ENCODE measurements at regions not wholly inside any gene's neighbourhood (a gene's known extent, or its start where the extent isn't known, plus 50 kb on each side); places are given as distances from the start of the nearest gene placed in this dataset.

DNA sequence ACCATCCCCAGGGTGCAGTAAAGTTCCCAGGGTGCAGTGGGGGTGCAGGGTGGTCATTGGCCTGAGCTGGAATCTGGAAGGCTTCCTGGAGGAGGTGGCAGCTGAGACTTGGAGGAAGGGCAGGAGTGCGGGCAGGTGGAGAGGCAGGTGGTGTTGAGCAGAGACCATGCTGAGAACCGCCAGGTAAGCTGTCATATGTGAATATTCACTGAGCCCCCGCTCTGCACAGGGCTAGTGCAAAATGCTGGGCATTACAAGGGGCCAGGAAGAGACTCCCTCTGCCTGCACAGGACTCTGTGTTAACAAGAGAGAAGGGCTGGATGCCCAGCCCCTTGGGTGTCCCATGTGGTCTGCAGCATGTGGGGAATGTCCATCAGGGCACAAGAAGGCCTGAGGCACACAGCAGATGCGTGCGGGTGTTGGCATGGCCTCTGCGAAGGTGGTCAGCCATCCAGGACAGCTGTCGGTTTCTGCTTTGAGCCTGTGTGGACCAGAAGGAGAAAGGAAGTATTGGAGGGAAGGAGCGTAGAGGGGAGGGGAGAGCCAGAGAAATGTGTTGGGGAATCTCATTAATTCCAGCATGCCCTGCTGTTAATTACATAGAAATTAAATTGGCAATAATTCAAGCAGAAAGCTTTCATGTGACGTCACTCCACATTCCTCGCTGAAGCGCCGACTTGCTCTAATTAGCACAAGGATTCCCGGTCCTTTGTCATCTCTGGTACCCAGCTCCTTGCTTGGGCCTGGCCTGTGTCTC lies 62.8 kb upstream of the OTOS start:
- no peaks in the 10 kb centered on the region for H3K36me3 ChIP-seq
- DNase-seq: no peak
- TF ChIP-seq, protein P1, sequence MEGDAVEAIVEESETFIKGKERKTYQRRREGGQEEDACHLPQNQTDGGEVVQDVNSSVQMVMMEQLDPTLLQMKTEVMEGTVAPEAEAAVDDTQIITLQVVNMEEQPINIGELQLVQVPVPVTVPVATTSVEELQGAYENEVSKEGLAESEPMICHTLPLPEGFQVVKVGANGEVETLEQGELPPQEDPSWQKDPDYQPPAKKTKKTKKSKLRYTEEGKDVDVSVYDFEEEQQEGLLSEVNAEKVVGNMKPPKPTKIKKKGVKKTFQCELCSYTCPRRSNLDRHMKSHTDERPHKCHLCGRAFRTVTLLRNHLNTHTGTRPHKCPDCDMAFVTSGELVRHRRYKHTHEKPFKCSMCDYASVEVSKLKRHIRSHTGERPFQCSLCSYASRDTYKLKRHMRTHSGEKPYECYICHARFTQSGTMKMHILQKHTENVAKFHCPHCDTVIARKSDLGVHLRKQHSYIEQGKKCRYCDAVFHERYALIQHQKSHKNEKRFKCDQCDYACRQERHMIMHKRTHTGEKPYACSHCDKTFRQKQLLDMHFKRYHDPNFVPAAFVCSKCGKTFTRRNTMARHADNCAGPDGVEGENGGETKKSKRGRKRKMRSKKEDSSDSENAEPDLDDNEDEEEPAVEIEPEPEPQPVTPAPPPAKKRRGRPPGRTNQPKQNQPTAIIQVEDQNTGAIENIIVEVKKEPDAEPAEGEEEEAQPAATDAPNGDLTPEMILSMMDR (IDR thresholded peaks at IDR 0.05; ENCODE audit: low read depth, low read length): no peak
- H3K4me3 ChIP-seq (ENCODE audit: low read depth, low read length): no peak overlapping the region
- no peak overlapping the region for H3K27ac ChIP-seq
- H3K9me3 ChIP-seq (ENCODE audit: severe bottlenecking): no peaks in the 10 kb centered on the region
- H3K27me3 ChIP-seq (ENCODE audit: insufficient read depth, low read depth, severe bottlenecking): no peaks in the 10 kb centered on the region

DNA sequence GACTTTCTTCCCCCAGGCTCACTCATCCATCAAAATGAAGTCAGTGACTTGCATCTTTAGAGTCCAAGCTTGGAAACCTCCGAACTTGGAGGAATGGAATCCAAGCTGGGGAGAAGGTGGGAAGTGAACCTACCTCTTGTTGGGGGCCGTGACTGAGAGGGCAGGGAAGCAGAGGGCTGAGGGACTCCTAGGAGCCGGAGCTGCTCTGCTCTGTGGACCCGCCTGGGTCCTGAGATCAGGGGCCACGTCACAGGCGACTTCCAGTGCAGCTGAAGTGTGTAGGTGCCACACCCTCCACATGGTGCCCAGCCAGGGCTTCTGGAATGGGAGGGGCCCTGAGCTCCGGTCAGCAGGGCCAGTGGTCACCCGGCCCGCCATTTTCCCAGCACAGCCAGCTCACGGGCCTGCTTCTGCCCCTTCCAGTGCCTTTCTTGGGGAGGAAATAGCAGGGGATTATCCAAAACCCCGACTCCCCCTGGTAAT lies 63.4 kb upstream of the OTOS start:
- H3K9me3 ChIP-seq (ENCODE audit: severe bottlenecking): no peaks in the 10 kb centered on the region
- H3K4me3 ChIP-seq (ENCODE audit: low read depth, low read length): no peak overlapping the region
- TF ChIP-seq, protein P1 (IDR thresholded peaks at IDR 0.05; ENCODE audit: low read depth, low read length): no peak
- no peaks in the 10 kb centered on the region for H3K36me3 ChIP-seq
- no peaks in the 10 kb centered on the region for H3K27me3 ChIP-seq (ENCODE audit: insufficient read depth, low read depth, severe bottlenecking)
- no peak for DNase-seq
- no peak overlapping the region for H3K27ac ChIP-seq

DNA sequence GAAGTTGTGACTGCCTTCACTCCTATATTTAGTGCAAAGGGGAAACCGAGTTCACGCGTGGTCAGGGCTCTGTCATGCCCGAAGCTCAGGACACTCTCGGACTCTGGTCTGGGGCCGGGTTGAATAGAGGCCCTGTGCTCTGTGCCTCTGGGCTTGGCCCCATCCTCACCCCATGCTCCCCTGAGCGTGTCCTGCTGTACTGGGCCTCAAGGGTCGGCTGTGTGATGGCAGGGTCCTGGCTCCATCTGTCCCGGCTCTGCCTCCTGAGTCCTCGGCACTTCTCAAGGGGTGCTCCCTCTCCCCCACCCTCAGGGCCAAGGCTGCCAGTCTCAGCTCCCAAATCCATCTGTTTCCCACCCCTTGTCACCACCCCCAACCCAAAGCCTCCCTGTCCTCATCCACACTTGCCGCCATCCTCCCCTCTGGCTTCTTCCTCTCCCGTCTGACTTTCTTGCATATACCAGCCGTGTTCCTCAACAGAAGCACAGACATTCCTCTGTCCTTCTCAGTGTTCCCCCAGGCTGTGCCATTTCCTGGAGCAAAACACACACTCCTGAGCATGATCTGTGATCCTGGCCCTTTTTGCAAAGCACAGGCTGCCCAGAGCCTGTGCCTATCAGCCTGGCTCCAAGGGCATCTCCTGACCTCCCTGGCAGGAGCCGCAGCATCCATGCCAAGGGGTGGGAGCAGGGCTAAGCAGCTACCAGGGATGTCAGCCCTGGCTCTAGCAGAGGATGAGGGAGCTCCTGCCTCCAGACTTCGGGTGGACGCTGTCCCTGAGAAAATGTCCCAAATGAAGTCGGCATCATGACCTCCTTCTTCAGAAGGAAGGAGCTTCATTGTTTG lies 64.2 kb upstream of the OTOS start:
- Histone ChIP-seq H3K27me3 (ENCODE audit: insufficient read depth, low read depth, severe bottlenecking) (no peaks in the 10 kb centered on the region), H3K4me3 (ENCODE audit: low read depth, low read length) (no peak overlapping the region), H3K27ac (no peak overlapping the region), H3K36me3 (no peaks in the 10 kb centered on the region), H3K9me3 (ENCODE audit: severe bottlenecking) (no peaks in the 10 kb centered on the region)
- DNase-seq: no peak
- TF ChIP-seq, protein P1 (IDR thresholded peaks at IDR 0.05; ENCODE audit: low read depth, low read length): no peak

DNA sequence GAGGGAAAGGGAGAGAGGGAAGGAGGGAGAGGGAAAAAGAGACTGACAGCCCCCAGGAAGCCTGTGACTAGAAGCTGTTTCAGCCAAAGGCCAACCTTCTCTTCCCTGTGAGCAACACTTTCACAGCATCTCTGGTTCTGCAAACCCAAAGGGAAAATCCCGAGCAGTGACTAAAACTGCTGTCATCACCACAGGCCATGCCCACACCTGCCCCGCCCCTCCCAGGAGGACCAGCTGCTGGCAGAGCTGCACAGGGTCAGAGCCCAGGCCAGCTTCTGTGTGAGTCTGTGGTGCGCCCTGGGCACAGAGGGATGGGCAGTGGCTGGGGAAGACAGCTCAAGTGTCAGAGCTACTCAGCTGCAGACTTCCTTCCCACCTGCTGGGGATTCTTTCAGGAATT lies 64.9 kb upstream of the OTOS start:
- Histone ChIP-seq H3K36me3 (no peaks in the 10 kb centered on the region), H3K9me3 (ENCODE audit: severe bottlenecking) (no peaks in the 10 kb centered on the region), H3K27ac (no peak overlapping the region), H3K4me3 (ENCODE audit: low read depth, low read length) (no peak overlapping the region), H3K27me3 (ENCODE audit: insufficient read depth, low read depth, severe bottlenecking) (no peaks in the 10 kb centered on the region)
- TF ChIP-seq, protein P1 (IDR thresholded peaks at IDR 0.05; ENCODE audit: low read depth, low read length): no peak
- DNase-seq: no peak

DNA sequence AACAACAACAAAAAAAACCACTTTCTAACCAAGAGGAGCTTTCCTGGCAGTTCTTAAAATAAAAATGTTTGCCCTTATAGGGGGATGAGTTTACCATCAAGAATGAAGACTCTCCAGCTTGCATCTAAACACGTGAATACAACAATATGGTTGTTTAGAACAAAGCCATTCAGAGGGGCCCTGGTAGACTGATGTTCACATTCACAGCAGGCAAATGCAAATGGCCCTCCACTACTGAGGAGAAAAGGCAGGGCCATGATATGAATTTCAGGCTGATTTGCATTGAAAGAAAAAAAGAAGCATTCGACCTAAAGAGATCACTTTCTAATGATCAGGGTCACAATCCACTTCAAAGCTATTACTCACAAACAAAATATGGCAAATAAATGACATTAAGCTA lies 65.3 kb upstream of the OTOS start:
- Histone ChIP-seq H3K27me3 (ENCODE audit: insufficient read depth, low read depth, severe bottlenecking) (no peaks in the 10 kb centered on the region), H3K4me3 (ENCODE audit: low read depth, low read length) (no peak overlapping the region), H3K36me3 (no peaks in the 10 kb centered on the region), H3K27ac (no peak overlapping the region), H3K9me3 (ENCODE audit: severe bottlenecking) (no peaks in the 10 kb centered on the region)
- no peak for DNase-seq
- TF ChIP-seq, protein P1 (IDR thresholded peaks at IDR 0.05; ENCODE audit: low read depth, low read length): no peak
